Gastrocnemius medialis (tissue), 4 donors: ENCODE measurements at regions not wholly inside any gene's neighbourhood (a gene's known extent, or its start where the extent isn't known, plus 50 kb on each side); places are given as distances from the start of the nearest gene placed in this dataset.

Experiments used
- ATAC-seq, 2 donors: fragments of 150-250 bp; one replicate each; pipeline ENCODE4 v1.9.1; 2016
- DNase-seq, 2 donors: peaks; one replicate each; pipeline ENCODE4 v3.0.0-alpha.2; 2019
- H3K27ac ChIP-seq, 4 donors: fragments of 200-600 bp; sonication (generic); 1 replicate in 1 of 4; 2 replicates in 3 of 4; pipeline ENCODE4 v1.5.1; 2016 to 2018; ENCODE audit warnings: mild to moderate bottlenecking in 2 of 4, moderate library complexity in 1 of 4
- H3K27me3 ChIP-seq, 3 donors: fragments of 200-600 bp; sonication (generic) in 2 of 3; 1 replicate in 1 of 3; 2 replicates in 2 of 3; pipeline versions ENCODE4 v1.5.1 to v1.6.0; 2016 to 2019; ENCODE audit warnings: mild to moderate bottlenecking in 1 of 3, moderate library complexity in 1 of 3
- H3K36me3 ChIP-seq, 2 donors: fragments of 200-600 bp; sonication (generic) in 1 of 2; one replicate each; pipeline ENCODE4 v1.5.1; 2017 to 2018
- H3K4me1 ChIP-seq, 2 donors: fragments of 200-600 bp; sonication (generic) in 1 of 2; one replicate each; pipeline ENCODE4 v1.5.1; 2016 to 2017; ENCODE audit warnings: mild to moderate bottlenecking in 2 of 2
- H3K4me3 ChIP-seq, 4 donors: fragments of 200-600 bp; sonication (generic) in 3 of 4; 1 replicate in 1 of 4; 2 replicates in 3 of 4; pipeline ENCODE4 v1.5.1; 2016 to 2019; ENCODE audit warnings: mild to moderate bottlenecking in 2 of 4
- H3K9me3 ChIP-seq, 3 donors: fragments of 200-600 bp; sonication (generic) in 2 of 3; 1 replicate in 1 of 3; 2 replicates in 2 of 3; pipeline ENCODE4 v1.5.1; 2016 to 2019
- CTCF ChIP-seq, 5 experiments: fragments of 450-650 bp in 3 of 5; fragments of 200-600 bp in 2 of 5; sonication (generic) in 2 of 5; IDR thresholded peaks in 4 of 5; conservative IDR thresholded peaks in 1 of 5; 1 replicate in 4 of 5; 2 replicates in 1 of 5; pipeline ENCODE4 v1.5.1; 2016 to 2019; ENCODE audit warnings: antibody characterized with exemption in 5 of 5, mild to moderate bottlenecking in 3 of 5, moderate library complexity in 3 of 5
- POLR2A ChIP-seq, 2 donors: fragments of 450-650 bp; IDR thresholded peaks; one replicate each; pipeline ENCODE4 v1.6.1; 2017; ENCODE audit warnings: antibody characterized with exemption in 2 of 2, mild to moderate bottlenecking in 2 of 2, moderate library complexity in 2 of 2
- in situ Hi-C, 4 donors: fragments of 200-750 bp; cut with MboI; loops; one replicate each; pipeline versions ENCODE4 v1.15.0 to v1.8.0; 2017; ENCODE audit warnings: low sequenced_read_pairs in 4 of 4
- intact Hi-C: fragments of 100-400 bp; cut with DNase I; formaldehyde crosslinking; loops from one replicate; pipeline ENCODE4 v1.15.1; 2023; ENCODE audit warnings: low total_unique reads

GRCh38 chr4:165748321-165748720, 124.7 kb upstream of the TLL1 start:
- Histone ChIP-seq H3K9me3 (no peaks in the 10 kb centered on the region), H3K4me1 (no peaks in the 10 kb centered on the region), H3K36me3 (no peaks in the 10 kb centered on the region), H3K4me3 (no peak overlapping the region), H3K27me3 (no peaks in the 10 kb centered on the region), H3K27ac (no peak overlapping the region)
- in situ Hi-C loops = no loop called here
- DNase-seq = no peak
- no peak for TF ChIP-seq CTCF (IDR thresholded peaks at IDR 0.05 in 4 of 5, conservative IDR thresholded peaks at IDR 0.05 in 1 of 5)
- no peak for TF ChIP-seq POLR2A (IDR thresholded peaks at IDR 0.05)
- ATAC-seq = no peak
- intact Hi-C loops = no loop called here

- ATAC-seq (no peak), DNase-seq (no peak)
- Histone ChIP-seq H3K9me3 (no peaks in the 10 kb centered on the region), H3K4me1 (no peaks in the 10 kb centered on the region), H3K4me3 (no peak overlapping the region), H3K36me3 (no peaks in the 10 kb centered on the region), H3K27ac (no peak overlapping the region), H3K27me3 (no peaks in the 10 kb centered on the region)
- in situ Hi-C loops = no loop called here
- intact Hi-C loops = no loop called here
- TF ChIP-seq POLR2A (IDR thresholded peaks at IDR 0.05) (no peak), CTCF (IDR thresholded peaks at IDR 0.05 in 4 of 5, conservative IDR thresholded peaks at IDR 0.05 in 1 of 5) (no peak)
Measured at GRCh38 chr4:165751882-165752281, 121.2 kb upstream of the TLL1 start.

GRCh38 chr4:165754664-165755063, 118.4 kb upstream of the TLL1 start:
- TF ChIP-seq CTCF (IDR thresholded peaks at IDR 0.05 in 4 of 5, conservative IDR thresholded peaks at IDR 0.05 in 1 of 5) (no peak), POLR2A (IDR thresholded peaks at IDR 0.05) (no peak)
- intact Hi-C loops = no loop called here

GRCh38 chr4:165756836-165757235, 116.2 kb upstream of the TLL1 start:
- H3K27ac ChIP-seq = no peak overlapping the region
- intact Hi-C loops = no loop called here

More at GRCh38 chr4:165754664-165755063, 118.4 kb upstream of the TLL1 start:
- no peaks in the 10 kb centered on the region for H3K9me3 ChIP-seq
- DNase-seq = no peak
- no peaks in the 10 kb centered on the region for H3K36me3 ChIP-seq
- H3K4me3 ChIP-seq = no peak overlapping the region
- ATAC-seq = no peak
- H3K27me3 ChIP-seq = no peaks in the 10 kb centered on the region
- in situ Hi-C loops = no loop called here
- H3K4me1 ChIP-seq = no peaks in the 10 kb centered on the region
- H3K27ac ChIP-seq = no peak overlapping the region

More at GRCh38 chr4:165756836-165757235, 116.2 kb upstream of the TLL1 start:
- H3K9me3 ChIP-seq = no peaks in the 10 kb centered on the region
- DNase-seq (no peak), ATAC-seq (no peak)
- H3K36me3 ChIP-seq = no peaks in the 10 kb centered on the region
- no peaks in the 10 kb centered on the region for H3K27me3 ChIP-seq
- in situ Hi-C loops = no loop called here
- no peak overlapping the region for H3K4me3 ChIP-seq
- no peaks in the 10 kb centered on the region for H3K4me1 ChIP-seq
- TF ChIP-seq CTCF (IDR thresholded peaks at IDR 0.05 in 4 of 5, conservative IDR thresholded peaks at IDR 0.05 in 1 of 5) = no peak
- no peak for TF ChIP-seq POLR2A (IDR thresholded peaks at IDR 0.05)
